Adipocyte (in vitro differentiated cells): ENCODE measurements at regions not wholly inside any gene's neighbourhood (a gene's known extent, or its start where the extent isn't known, plus 50 kb on each side); places are given as distances from the start of the nearest gene placed in this dataset.
A peak's percentile ranks its signal among the peaks of the same experiment; 100 is the strongest.

Experiments used
- DNase-seq: peaks from one replicate; pipeline ENCODE4 v3.0.0-alpha.2; 2015; ENCODE audit warnings: low read depth
- H3K27me3 ChIP-seq: replicated peaks from 2 replicates; pipeline ENCODE4 v1.7.0; 2013; ENCODE audit warnings: mild to moderate bottlenecking, low read length, moderate library complexity; ENCODE audit not compliant: control insufficient read depth, insufficient read depth
- H3K36me3 ChIP-seq: 2 replicates; pipeline ENCODE4 v1.7.0; 2013; ENCODE audit warnings: low read length, mild to moderate bottlenecking, moderate library complexity; ENCODE audit not compliant: control insufficient read depth, insufficient read depth, severe bottlenecking
- H3K4me1 ChIP-seq: 2 replicates; pipeline ENCODE4 v1.7.0; 2013; ENCODE audit warnings: mild to moderate bottlenecking, low read length, moderate library complexity; ENCODE audit not compliant: control insufficient read depth, insufficient read depth
- H3K4me3 ChIP-seq: 2 replicates; pipeline ENCODE4 v1.7.0; 2013; ENCODE audit warnings: mild to moderate bottlenecking, low read length, moderate library complexity
- H3K9ac ChIP-seq: 2 replicates; pipeline ENCODE4 v1.7.0; 2013; ENCODE audit warnings: mild to moderate bottlenecking, low read length, moderate library complexity
- H3K9me3 ChIP-seq: 2 replicates; pipeline ENCODE4 v1.7.0; 2013; ENCODE audit warnings: mild to moderate bottlenecking, low read length, moderate library complexity; ENCODE audit not compliant: control insufficient read depth

DNA sequence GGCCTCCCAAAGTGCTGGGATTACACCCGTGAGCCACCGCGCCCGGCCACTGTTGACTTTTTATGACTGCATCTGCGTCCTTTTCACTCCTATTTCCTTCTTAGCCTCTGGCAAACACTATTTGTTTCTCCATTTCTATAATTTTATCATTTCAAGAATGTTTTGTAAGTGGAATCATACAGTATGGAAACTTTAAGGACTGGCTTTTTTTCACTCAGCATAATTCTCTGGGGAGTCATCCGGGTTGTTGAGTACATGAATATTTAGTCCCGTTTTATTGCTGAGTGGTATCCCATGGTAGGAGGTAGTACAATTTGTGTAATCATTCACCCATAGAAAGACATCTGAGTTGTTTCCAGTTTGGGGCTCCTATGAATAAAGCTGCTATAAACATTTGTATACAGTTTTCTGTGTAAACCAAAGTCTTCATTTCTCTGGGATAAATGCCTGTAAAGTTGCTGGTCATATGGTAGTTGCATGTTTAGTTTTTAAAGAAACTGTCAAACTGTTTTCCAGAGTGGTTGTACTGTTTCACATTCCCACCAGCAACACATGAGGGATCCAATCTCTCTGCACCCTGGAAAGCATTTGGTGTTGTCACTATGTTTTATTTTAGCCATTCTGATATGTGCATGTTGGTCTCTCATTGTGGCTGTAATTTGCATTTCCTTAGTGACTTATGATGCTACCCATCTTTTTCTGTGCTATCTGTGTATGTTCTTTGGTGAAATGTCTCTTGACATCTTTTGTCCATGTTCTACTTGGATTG, 139.6 kb upstream of the EEPD1 start:
- H3K9ac ChIP-seq, result no peak overlapping the region
- no peaks in the 10 kb centered on the region for H3K9me3 ChIP-seq
- no peak overlapping the region for H3K4me3 ChIP-seq
- H3K4me1 ChIP-seq, result no peaks in the 10 kb centered on the region
- peak; percentile 43 for DNase-seq
- H3K27me3 ChIP-seq, result no peaks in the 10 kb centered on the region
- no peaks in the 10 kb centered on the region for H3K36me3 ChIP-seq

DNA sequence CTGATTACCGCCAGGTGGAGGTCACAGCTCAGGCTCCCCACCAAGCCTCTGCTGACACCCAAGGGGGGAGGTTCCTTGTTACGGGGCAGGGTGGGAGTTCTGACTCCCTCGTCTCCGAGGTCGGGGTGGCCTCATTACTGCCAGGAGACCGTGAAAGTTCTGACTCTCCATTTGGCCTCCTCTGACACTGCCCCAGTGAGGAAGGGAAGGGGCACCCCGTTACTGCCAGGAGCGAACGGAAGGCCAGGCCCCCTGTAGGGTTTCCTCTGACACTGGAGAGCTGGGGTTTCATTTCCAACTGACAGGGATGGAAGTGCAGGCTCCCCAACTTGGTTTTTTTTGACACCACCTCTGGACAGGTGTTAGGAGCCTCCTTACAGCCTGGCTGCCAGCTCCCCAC, 138.1 kb upstream of the EEPD1 start:
- H3K4me3 ChIP-seq, result no peak overlapping the region
- no peaks in the 10 kb centered on the region for H3K4me1 ChIP-seq
- no peaks in the 10 kb centered on the region for H3K9me3 ChIP-seq
- DNase-seq, result no peak
- no peaks in the 10 kb centered on the region for H3K36me3 ChIP-seq
- no peak overlapping the region for H3K9ac ChIP-seq
- no peaks in the 10 kb centered on the region for H3K27me3 ChIP-seq

DNA sequence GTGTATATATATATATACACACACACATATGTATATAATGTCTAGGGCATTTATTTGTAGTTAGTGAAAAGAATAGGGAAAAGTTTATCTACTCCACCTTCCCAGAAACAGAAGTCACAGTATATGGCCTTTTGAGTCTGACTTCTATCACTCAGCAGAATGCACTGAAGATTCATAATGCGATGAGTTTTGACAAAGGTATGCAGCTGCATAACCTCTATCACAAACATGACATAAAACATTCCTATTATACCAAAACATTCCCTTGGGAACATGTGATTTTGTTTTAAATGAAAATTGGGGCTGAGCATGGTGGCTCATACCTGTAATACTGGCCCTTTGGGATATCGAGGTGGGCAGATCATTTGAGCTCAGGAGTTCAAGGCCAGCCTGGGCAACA, 137.3 kb upstream of the EEPD1 start:
- no peak overlapping the region for H3K9ac ChIP-seq
- DNase-seq, result peak; percentile 45
- H3K9me3 ChIP-seq, result no peaks in the 10 kb centered on the region
- H3K4me3 ChIP-seq, result no peak overlapping the region
- H3K27me3 ChIP-seq, result no peaks in the 10 kb centered on the region
- no peaks in the 10 kb centered on the region for H3K4me1 ChIP-seq
- no peaks in the 10 kb centered on the region for H3K36me3 ChIP-seq

DNA sequence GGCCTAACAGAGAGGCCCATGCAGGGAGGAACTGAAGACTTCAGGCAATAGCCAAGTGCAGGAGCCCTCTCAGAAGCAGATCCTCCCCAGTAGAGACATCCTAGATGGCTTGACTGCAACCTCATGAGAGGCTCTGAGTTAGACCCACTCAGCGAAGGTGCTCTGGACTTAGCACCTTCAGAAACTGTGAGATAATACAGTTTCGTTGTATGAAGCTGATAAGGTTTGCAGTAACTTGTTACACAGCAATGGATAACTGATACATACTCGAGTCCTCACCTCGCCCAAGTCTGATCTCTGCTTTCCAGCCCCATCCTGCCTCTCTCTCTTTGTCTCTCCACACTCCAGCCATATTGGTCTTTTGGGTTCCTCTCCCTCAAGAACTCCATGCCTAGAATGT, 136.4 kb upstream of the EEPD1 start:
- no peak overlapping the region for H3K9ac ChIP-seq
- no peak for DNase-seq
- H3K27me3 ChIP-seq, result no peaks in the 10 kb centered on the region

DNA sequence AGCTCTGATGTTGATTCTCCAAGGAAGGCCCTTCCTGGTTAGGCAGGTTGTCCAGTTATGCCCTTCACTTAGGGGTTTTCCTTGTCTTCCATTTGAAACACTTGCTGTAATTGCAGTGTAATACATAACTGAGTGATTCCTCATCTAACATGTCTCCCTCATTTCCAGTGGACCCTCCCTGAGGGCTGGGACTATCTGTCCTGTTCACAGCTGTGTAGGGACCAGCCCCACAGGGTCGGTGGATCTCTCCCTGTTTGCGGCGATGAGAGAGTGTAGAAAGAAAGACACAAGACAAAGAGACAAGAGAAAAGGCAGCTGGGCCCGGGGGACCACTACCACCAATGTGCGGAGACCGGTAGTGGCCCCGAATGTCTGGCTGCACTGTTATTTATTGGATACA, 135.9 kb upstream of the EEPD1 start:
- no peaks in the 10 kb centered on the region for H3K27me3 ChIP-seq
- H3K9me3 ChIP-seq, result no peaks in the 10 kb centered on the region
- H3K36me3 ChIP-seq, result no peaks in the 10 kb centered on the region
- H3K4me1 ChIP-seq, result peaks cover 9% of the 10 kb centered on the region
- H3K9ac ChIP-seq, result no peak overlapping the region
- DNase-seq, result no peak
- no peak overlapping the region for H3K4me3 ChIP-seq

More for the DNA sequence above, 136.4 kb upstream of the EEPD1 start:
- Histone ChIP-seq H3K9me3 (no peaks in the 10 kb centered on the region), H3K4me1 (peaks cover 4% of the 10 kb centered on the region), H3K4me3 (no peak overlapping the region), H3K36me3 (no peaks in the 10 kb centered on the region)

DNA sequence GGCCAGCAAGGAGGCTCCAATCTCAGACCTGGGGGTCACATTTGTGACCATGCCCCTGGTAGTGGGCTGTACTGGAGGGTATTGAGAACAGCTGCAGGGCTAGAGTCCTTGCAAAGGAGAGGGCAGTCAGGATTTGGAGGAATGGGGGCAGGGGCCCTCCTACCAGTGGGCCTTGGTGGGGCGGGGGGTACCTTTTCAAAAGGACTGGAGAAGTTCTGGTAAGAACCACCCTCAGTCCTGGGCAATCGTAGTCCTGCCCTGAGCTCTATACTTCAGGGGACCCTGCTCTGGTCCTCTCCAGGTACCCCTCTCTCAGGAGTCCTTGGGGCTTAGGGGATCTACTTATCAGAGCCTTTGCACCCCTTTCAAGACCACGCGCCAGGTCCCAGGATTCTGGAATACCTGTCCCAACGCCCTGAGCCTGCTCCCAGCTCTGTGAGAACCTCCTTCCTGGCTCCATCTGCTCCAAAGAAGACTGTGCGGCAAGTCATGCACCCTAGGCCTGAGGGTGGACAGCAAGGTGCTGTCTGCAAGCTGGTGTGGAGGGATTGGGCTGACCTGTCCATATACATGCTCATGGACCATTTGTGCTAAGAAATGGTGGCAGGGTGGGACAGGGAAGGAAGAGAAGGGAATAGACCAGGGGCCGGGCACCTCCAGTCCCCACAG, 134.1 kb upstream of the EEPD1 start:
- no peak overlapping the region for H3K9ac ChIP-seq
- no peaks in the 10 kb centered on the region for H3K27me3 ChIP-seq
- no peaks in the 10 kb centered on the region for H3K36me3 ChIP-seq
- H3K4me1 ChIP-seq, result peaks cover 25% of the 10 kb centered on the region
- DNase-seq, result no peak
- H3K9me3 ChIP-seq, result no peaks in the 10 kb centered on the region
- H3K4me3 ChIP-seq, result no peak overlapping the region

DNA sequence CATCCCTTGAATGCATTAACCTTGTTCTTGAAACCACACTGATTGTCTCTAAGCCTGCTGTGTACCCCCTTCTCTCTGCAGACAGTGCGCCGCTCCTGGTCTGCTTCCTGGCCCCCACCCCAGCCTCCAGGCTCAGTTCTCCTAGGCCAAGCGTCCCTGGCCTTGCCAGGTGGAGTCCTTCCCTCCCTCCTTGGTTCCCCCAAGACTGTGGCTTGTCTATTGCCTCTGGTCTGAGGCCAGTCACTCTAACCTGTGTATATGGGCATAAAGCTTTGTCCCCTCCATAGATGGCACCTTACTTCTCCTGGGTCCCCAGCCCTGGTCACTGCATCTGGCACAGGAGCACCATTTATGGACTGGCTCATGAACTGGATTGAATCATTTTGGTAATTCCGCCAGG, 133.5 kb upstream of the EEPD1 start:
- Histone ChIP-seq H3K9ac (no peak overlapping the region), H3K36me3 (no peaks in the 10 kb centered on the region), H3K4me1 (peaks cover 25% of the 10 kb centered on the region), H3K9me3 (no peaks in the 10 kb centered on the region), H3K4me3 (no peak overlapping the region), H3K27me3 (no peaks in the 10 kb centered on the region)
- no peak for DNase-seq

DNA sequence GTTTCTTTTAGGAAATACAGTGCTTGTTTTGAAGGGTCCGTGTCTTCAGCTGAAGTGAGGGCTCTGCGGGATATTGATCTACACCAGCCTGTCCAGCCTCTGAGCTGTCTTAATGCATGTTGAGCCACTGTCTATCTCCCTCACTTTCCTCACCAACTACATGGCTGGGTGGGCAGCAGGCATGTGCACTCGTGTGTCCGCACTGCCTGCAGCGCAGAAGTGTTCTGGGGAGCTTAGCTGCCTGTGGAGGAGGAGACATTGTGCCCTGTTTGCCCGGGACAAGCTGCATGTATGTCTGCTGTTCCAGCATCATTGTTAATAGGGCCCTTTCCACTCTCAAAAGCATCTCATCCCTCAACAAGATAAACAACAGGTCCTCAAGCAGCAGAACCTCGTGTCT, 133.1 kb upstream of the EEPD1 start:
- Histone ChIP-seq H3K9me3 (no peaks in the 10 kb centered on the region), H3K4me3 (no peak overlapping the region), H3K4me1 (peaks cover 25% of the 10 kb centered on the region), H3K27me3 (no peaks in the 10 kb centered on the region), H3K9ac (no peak overlapping the region), H3K36me3 (no peaks in the 10 kb centered on the region)
- DNase-seq, result no peak

DNA sequence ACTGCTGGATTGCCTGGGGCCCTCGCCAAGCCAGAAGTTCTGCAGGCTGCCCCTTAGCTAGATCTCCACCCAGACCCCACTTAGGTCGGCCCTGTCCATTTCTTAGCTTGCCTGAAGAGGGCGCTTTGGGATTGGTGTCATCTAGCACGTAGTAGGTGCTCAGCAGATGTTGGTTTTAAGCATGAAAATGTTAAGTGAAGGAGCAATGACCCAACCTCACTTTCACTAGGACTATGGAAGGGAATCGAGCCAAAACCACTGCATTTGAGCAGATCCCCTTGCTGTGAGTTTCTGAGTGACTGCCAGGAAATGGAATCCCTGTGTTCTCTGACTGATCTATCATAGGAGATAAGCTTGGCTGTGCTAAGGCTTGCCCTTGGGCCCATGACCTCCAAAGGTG, 131.7 kb upstream of the EEPD1 start:
- peak; percentile 22 for DNase-seq
- Histone ChIP-seq H3K4me1 (peaks cover 25% of the 10 kb centered on the region), H3K9ac (no peak overlapping the region), H3K9me3 (peaks cover 4% of the 10 kb centered on the region), H3K4me3 (no peak overlapping the region), H3K36me3 (no peaks in the 10 kb centered on the region), H3K27me3 (no peaks in the 10 kb centered on the region)

DNA sequence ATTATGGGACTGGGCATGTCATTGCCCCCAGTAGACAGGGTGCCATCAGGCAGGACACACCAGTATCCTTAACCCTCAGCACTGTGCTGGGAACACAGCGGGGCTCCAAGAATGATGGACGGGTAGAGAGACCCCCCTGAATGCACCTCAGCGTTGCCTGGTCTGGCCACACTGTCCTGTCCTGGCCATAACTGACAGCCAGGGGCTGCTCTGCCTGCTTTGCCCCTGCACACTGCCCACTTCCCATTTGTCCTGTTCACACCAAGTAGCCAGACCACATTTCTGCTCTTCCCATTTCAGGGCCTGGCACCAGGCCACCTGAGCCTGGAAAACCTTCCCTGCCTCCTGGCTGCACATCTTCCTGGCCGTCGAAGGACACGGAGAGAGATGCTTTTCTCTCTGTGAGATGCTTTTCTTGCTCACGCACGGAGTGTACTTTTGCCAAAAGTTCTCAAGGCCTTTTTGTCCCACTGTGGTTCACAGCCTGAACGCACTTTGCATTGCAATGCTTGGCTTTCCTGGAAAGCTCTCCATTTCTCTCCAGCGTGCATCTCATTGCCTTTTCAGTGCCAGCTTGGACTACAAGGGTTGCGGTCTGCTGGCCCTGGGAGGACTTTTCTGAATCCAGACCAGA, 131.0 kb upstream of the EEPD1 start:
- H3K9me3 ChIP-seq, result peaks cover 4% of the 10 kb centered on the region
- H3K4me1 ChIP-seq, result peaks cover 25% of the 10 kb centered on the region
- H3K27me3 ChIP-seq, result no peaks in the 10 kb centered on the region
- no peak overlapping the region for H3K9ac ChIP-seq
- no peaks in the 10 kb centered on the region for H3K36me3 ChIP-seq
- DNase-seq, result no peak
- H3K4me3 ChIP-seq, result no peak overlapping the region

DNA sequence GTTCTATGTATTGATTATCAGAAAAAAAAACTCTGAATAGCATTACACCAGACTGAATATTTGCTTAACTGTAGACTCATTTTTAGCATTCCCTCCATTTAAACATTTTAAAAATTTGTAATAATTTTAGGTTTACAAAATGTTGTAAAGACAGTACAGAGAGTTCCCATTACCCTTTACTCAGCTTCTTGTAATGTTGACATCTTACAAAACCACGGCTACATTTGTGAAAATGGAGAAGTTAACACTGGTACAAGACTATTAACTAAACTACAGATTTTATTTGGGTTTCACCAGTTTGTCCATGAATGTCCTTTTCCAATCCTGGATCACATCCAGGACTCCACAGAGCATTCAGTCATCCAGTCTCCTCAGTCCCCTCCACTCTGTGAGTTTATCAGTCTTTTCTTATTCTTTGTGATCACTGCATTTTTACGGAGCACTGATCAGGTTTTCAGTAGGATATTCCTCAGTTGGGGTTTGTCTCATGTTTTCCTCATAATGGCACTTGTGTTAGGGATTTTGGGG, 130.0 kb upstream of the EEPD1 start:
- Histone ChIP-seq H3K4me1 (peaks cover 29% of the 10 kb centered on the region), H3K9me3 (peaks cover 4% of the 10 kb centered on the region), H3K4me3 (no peak overlapping the region), H3K27me3 (no peaks in the 10 kb centered on the region), H3K36me3 (no peaks in the 10 kb centered on the region), H3K9ac (peak overlapping the region; percentile 6)
- no peak for DNase-seq
